Endothelial cell of umbilical vein (primary cell): ENCODE measurements at regions not wholly inside any gene's neighbourhood (a gene's known extent, or its start where the extent isn't known, plus 50 kb on each side); places are given as distances from the start of the nearest gene placed in this dataset.

Experiments used
- BruUV-seq: library from RNA; stranded (reverse); fragments of 400-500 nt; replicated peaks from 2 replicates; lab custom pipeline; 2021; lab: Mats Ljungman, UMichigan
- CTCF ChIA-PET: fragments of 300-600, 350-600 bp; sonication (Branson Sonifier 250); formaldehyde crosslinking; loops from one replicate; lab custom pipeline; 2021; ENCODE audit warnings: antibody characterized with exemption, inconsistent platforms; lab: Charles Lee
- POLR2A ChIA-PET: fragments of 300-600, 350-600 bp; sonication (Branson Sonifier 250); formaldehyde crosslinking; loops from one replicate; lab custom pipeline; 2021; ENCODE audit warnings: antibody characterized with exemption, inconsistent platforms; lab: Charles Lee
- DNase-seq: peaks from one replicate; pipeline ENCODE4 v3.0.0-alpha.2; 2011; ENCODE audit warnings: low read depth, low spot score
- FAIRE-seq: peaks from 2 replicates; lab custom pipeline; 2011; peaks lifted over from hg19 to GRCh38; lab: Jason Lieb, UNC
- H2AFZ ChIP-seq: 2 replicates; pipeline ENCODE4 v1.6.0; 2012; ENCODE audit warnings: low read depth, low read length, control low read depth, inconsistent platforms
- H3K27ac ChIP-seq: 2 replicates; pipeline ENCODE4 v1.5.1; 2011; ENCODE audit warnings: low read depth, mild to moderate bottlenecking, control low read depth, low read length, moderate library complexity; ENCODE audit not compliant: insufficient read depth
- H3K27me3 ChIP-seq, 2 experiments: 2 replicates each; pipeline versions ENCODE4 v1.6.0 to v1.6.1; 2011; ENCODE audit warnings: low read length in 2 of 2, mixed read lengths in 1 of 2; ENCODE audit not compliant: control insufficient read depth in 2 of 2, insufficient read depth in 2 of 2
- H3K36me3 ChIP-seq, 2 experiments: 2 replicates in 1 of 2; 3 replicates in 1 of 2; pipeline ENCODE4 v1.5.1; 2011; ENCODE audit warnings: low read length in 2 of 2, mild to moderate bottlenecking in 1 of 2, moderate library complexity in 1 of 2; ENCODE audit not compliant: control insufficient read depth in 2 of 2, insufficient read depth in 2 of 2; ENCODE audit errors: extremely low read depth in 1 of 2
- H3K4me1 ChIP-seq: 3 replicates; pipeline ENCODE4 v1.5.1; 2011; ENCODE audit warnings: mild to moderate bottlenecking, low read length; ENCODE audit not compliant: control insufficient read depth, insufficient read depth; ENCODE audit errors: extremely low read depth
- H3K4me2 ChIP-seq: 2 replicates; pipeline ENCODE4 v1.6.1; 2011; ENCODE audit warnings: low read length, control low read depth, mixed read lengths; ENCODE audit not compliant: insufficient read depth
- H3K4me3 ChIP-seq, 3 experiments: fragments of 200-600 bp in 1 of 3; sonication (generic), shearing (Covaris generic) in 1 of 3; replicated peaks in 1 of 3; 2 replicates each; pipeline ENCODE4 v1.5.1; 2011 to 2016; ENCODE audit warnings: control low read depth in 3 of 3, low read length in 3 of 3, mild to moderate bottlenecking in 2 of 3, inconsistent platforms in 1 of 3, low read depth in 1 of 3, moderate library complexity in 1 of 3; ENCODE audit not compliant: insufficient read depth in 1 of 3
- H3K79me2 ChIP-seq: 2 replicates; pipeline ENCODE4 v1.6.0; 2012; ENCODE audit warnings: low read length, inconsistent platforms; ENCODE audit not compliant: control insufficient read depth, insufficient read depth
- H3K9ac ChIP-seq: replicated peaks from 2 replicates; pipeline ENCODE3; 2011; ENCODE audit warnings: low read length, control low read depth; ENCODE audit not compliant: insufficient read depth; ENCODE audit errors: extremely low read depth
- H3K9me1 ChIP-seq: replicated peaks from 3 replicates; pipeline ENCODE4 v1.6.0; 2011; ENCODE audit warnings: mild to moderate bottlenecking, low read length; ENCODE audit not compliant: control insufficient read depth, insufficient read depth; ENCODE audit errors: extremely low read depth
- H3K9me3 ChIP-seq: replicated peaks from 2 replicates; pipeline ENCODE4 v1.5.1; 2012; ENCODE audit warnings: low read length, inconsistent platforms; ENCODE audit not compliant: control insufficient read depth, insufficient read depth
- H4K20me1 ChIP-seq: replicated peaks from 2 replicates; pipeline ENCODE3; 2011; ENCODE audit warnings: mild to moderate bottlenecking, low read length; ENCODE audit not compliant: control insufficient read depth, insufficient read depth; ENCODE audit errors: extremely low read depth
- EZH2 ChIP-seq: IDR thresholded peaks from 2 replicates; pipeline ENCODE4 v1.6.1; 2012; ENCODE audit warnings: borderline replicate concordance, low read depth, mild to moderate bottlenecking, moderate library complexity, low read length, inconsistent platforms; ENCODE audit not compliant: severe bottlenecking
- FOS ChIP-seq: IDR thresholded peaks from 2 replicates; pipeline ENCODE4 v1.6.1; 2011; ENCODE audit warnings: mild to moderate bottlenecking, low read length, moderate library complexity, borderline replicate concordance; ENCODE audit not compliant: insufficient read depth
- GATA2 ChIP-seq: IDR thresholded peaks from 2 replicates; pipeline ENCODE4 v1.7.0; 2011; ENCODE audit warnings: low read depth, mild to moderate bottlenecking, moderate library complexity, mixed read lengths, low read length; ENCODE audit not compliant: insufficient read length, insufficient read depth
- JUN ChIP-seq: IDR thresholded peaks from 2 replicates; pipeline ENCODE4 v1.6.1; 2011; ENCODE audit warnings: borderline replicate concordance, low read depth; ENCODE audit not compliant: insufficient read length, insufficient read depth
- MYC ChIP-seq: IDR thresholded peaks from one replicate; pipeline ENCODE4 v1.6.1; 2011; ENCODE audit warnings: mild to moderate bottlenecking, low read depth, low read length
- POLR2A ChIP-seq: IDR thresholded peaks from 2 replicates; pipeline ENCODE4 v1.6.1; 2012; ENCODE audit warnings: low read depth, mild to moderate bottlenecking, control low read depth, low read length
- POLR2AphosphoS5 ChIP-seq: IDR thresholded peaks from 2 replicates; pipeline ENCODE4 v1.6.1; 2012; ENCODE audit warnings: low read depth, mild to moderate bottlenecking, control low read depth, low read length, moderate library complexity; ENCODE audit not compliant: insufficient read depth
- dilution Hi-C: fragments of 300-500 bp; cut with MboI; formaldehyde crosslinking; loops from one replicate; pipeline ENCODE4 v1.15.0; 2019; ENCODE audit warnings: low sequenced_read_pairs; ENCODE audit not compliant: extremely low pct_ligation_motif_present
- intact Hi-C: fragments of 100-400 bp; cut with micrococcal nuclease; formaldehyde crosslinking; loops from one replicate; pipeline ENCODE4 v1.10.0; 2022
- TF ChIP-seq, protein P1 (sequence below): IDR thresholded peaks from 2 replicates; pipeline ENCODE4 v1.6.1; 2011; ENCODE audit not compliant: insufficient read depth, insufficient read length
- TF ChIP-seq, protein P2 (sequence below), 2 donors: IDR thresholded peaks; 1 replicate in 1 of 2; 2 replicates in 1 of 2; pipeline ENCODE4 v1.5.1; 2011; ENCODE audit warnings: low read length in 2 of 2, mild to moderate bottlenecking in 2 of 2, moderate library complexity in 2 of 2, control low read depth in 1 of 2, inconsistent platforms in 1 of 2, low read depth in 1 of 2; ENCODE audit not compliant: insufficient read depth in 1 of 2; ENCODE audit errors: extremely low read depth in 1 of 2

- no peak for FAIRE-seq
- H3K4me3 ChIP-seq = no peak overlapping the region
- no peaks in the 10 kb centered on the region for H3K27me3 ChIP-seq
- no peaks in the 10 kb centered on the region for H3K9me1 ChIP-seq
- dilution Hi-C loops = no loop called here
- no peaks in the 10 kb centered on the region for H3K9me3 ChIP-seq
- no peak overlapping the region for H3K9ac ChIP-seq
- H3K4me1 ChIP-seq = no peaks in the 10 kb centered on the region
- H4K20me1 ChIP-seq = no peaks in the 10 kb centered on the region
- TF ChIP-seq EZH2 (no peak), MYC (no peak), JUN (no peak), POLR2AphosphoS5 (no peak), POLR2A (no peak), FOS (no peak), GATA2 (no peak)
- TF ChIP-seq, protein P1, sequence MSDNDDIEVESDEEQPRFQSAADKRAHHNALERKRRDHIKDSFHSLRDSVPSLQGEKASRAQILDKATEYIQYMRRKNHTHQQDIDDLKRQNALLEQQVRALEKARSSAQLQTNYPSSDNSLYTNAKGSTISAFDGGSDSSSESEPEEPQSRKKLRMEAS = no peak
- TF ChIP-seq, protein P2, sequence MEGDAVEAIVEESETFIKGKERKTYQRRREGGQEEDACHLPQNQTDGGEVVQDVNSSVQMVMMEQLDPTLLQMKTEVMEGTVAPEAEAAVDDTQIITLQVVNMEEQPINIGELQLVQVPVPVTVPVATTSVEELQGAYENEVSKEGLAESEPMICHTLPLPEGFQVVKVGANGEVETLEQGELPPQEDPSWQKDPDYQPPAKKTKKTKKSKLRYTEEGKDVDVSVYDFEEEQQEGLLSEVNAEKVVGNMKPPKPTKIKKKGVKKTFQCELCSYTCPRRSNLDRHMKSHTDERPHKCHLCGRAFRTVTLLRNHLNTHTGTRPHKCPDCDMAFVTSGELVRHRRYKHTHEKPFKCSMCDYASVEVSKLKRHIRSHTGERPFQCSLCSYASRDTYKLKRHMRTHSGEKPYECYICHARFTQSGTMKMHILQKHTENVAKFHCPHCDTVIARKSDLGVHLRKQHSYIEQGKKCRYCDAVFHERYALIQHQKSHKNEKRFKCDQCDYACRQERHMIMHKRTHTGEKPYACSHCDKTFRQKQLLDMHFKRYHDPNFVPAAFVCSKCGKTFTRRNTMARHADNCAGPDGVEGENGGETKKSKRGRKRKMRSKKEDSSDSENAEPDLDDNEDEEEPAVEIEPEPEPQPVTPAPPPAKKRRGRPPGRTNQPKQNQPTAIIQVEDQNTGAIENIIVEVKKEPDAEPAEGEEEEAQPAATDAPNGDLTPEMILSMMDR (IDR thresholded peaks at IDR 0.05; ENCODE audit: extremely low read depth in 1 of 2, insufficient read depth in 1 of 2, low read depth in 1 of 2, low read length in 2 of 2) = no peak
- ChIA-PET POLR2A (no interaction called here), CTCF (no interaction called here)
- BruUV-seq = no TSS peak
- no peaks in the 10 kb centered on the region for H3K36me3 ChIP-seq
- no peaks in the 10 kb centered on the region for H3K79me2 ChIP-seq
- no peak for DNase-seq
- no peak overlapping the region for H2AFZ ChIP-seq
- no peak overlapping the region for H3K27ac ChIP-seq
- H3K4me2 ChIP-seq = no peak overlapping the region
- intact Hi-C loops = no loop called here
These were observed 75.8 kb upstream of the TSHZ2 start for GRCh38 chr20:52896348-52896747.
